B cell (primary cell): ENCODE measurements at regions not wholly inside any gene's neighbourhood (a gene's known extent, or its start where the extent isn't known, plus 50 kb on each side); places are given as distances from the start of the nearest gene placed in this dataset.

Source experiments
- ATAC-seq: fragments of 200-7000 bp; cut with Tn5 transposase; one replicate; pipeline ENCODE4 v1.10.0; 2021; ENCODE audit warnings: low read depth, mild to moderate bottlenecking, moderate number of reproducible peaks, moderate library complexity
- CTCF ChIA-PET: fragments of 350-600 bp; sonication (Branson Sonifier 250); formaldehyde crosslinking; loops from one replicate; lab custom pipeline; 2021; ENCODE audit warnings: antibody characterized with exemption, inconsistent platforms; lab: Charles Lee
- POLR2A ChIA-PET: fragments of 350-600 bp; sonication (Branson Sonifier 250); formaldehyde crosslinking; loops from one replicate; lab custom pipeline; 2021; ENCODE audit warnings: antibody characterized with exemption; lab: Charles Lee
- DNase-seq: peaks from one replicate; pipeline ENCODE4 v3.0.0; 2013
- H2AFZ ChIP-seq: 2 replicates; pipeline ENCODE4 v1.6.1; 2012; ENCODE audit warnings: mild to moderate bottlenecking, low read depth, low read length; ENCODE audit not compliant: insufficient read depth, poor library complexity, severe bottlenecking
- H3K27ac ChIP-seq, 2 donors: 1 replicate in 1 of 2; 2 replicates in 1 of 2; pipeline ENCODE4 v1.5.1; 2012 to 2013; ENCODE audit warnings: low read length in 2 of 2, mild to moderate bottlenecking in 2 of 2, moderate library complexity in 1 of 2
- H3K27me3 ChIP-seq, 4 experiments: fragments of 200-600 bp in 1 of 4; sonication (generic) in 1 of 4; replicated peaks in 1 of 4; 1 replicate in 2 of 4; 2 replicates in 2 of 4; pipeline versions ENCODE4 v1.6.1 to v1.7.0; 2013 to 2016; ENCODE audit warnings: low read length in 3 of 4, mild to moderate bottlenecking in 2 of 4, mixed read lengths in 1 of 4, moderate library complexity in 1 of 4; ENCODE audit not compliant: insufficient read depth in 4 of 4, control insufficient read depth in 3 of 4; ENCODE audit errors: control extremely low read depth in 1 of 4
- H3K36me3 ChIP-seq, 2 experiments: replicated peaks in 1 of 2; 1 replicate in 1 of 2; 2 replicates in 1 of 2; pipeline versions ENCODE4 v1.6.1 to v1.7.1; 2013; ENCODE audit warnings: low read length in 1 of 2; ENCODE audit not compliant: insufficient read depth in 2 of 2, control insufficient read depth in 1 of 2; ENCODE audit errors: control extremely low read depth in 1 of 2, extremely low read depth in 1 of 2
- H3K4me1 ChIP-seq, 2 donors: fragments of 200-600 bp in 1 of 2; sonication (generic) in 1 of 2; 1 replicate in 1 of 2; 2 replicates in 1 of 2; pipeline versions ENCODE4 v1.5.1 to v1.6.1; 2013 to 2017; ENCODE audit warnings: low read length in 2 of 2; ENCODE audit not compliant: control insufficient read depth in 2 of 2, insufficient read depth in 2 of 2
- H3K4me2 ChIP-seq: replicated peaks from 2 replicates; pipeline ENCODE3; 2012; ENCODE audit warnings: mild to moderate bottlenecking, low read depth, low read length; ENCODE audit not compliant: poor library complexity, severe bottlenecking
- H3K4me3 ChIP-seq, 5 experiments: fragments of 200-600 bp in 1 of 5; sonication (generic) in 1 of 5; 1 replicate in 3 of 5; 2 replicates in 2 of 5; pipeline versions ENCODE4 v1.5.1 to v1.7.0; 2011 to 2016; ENCODE audit warnings: low read length in 4 of 5, mild to moderate bottlenecking in 4 of 5, low read depth in 2 of 5, control low read depth in 1 of 5, moderate library complexity in 1 of 5; ENCODE audit not compliant: insufficient read depth in 1 of 5; ENCODE audit errors: control extremely low read depth in 1 of 5, extremely low read depth in 1 of 5
- H3K79me2 ChIP-seq: fragments of 200-600 bp; sonication (generic); one replicate; pipeline ENCODE4 v1.6.0; 2016; ENCODE audit warnings: low read length; ENCODE audit not compliant: control insufficient read depth, insufficient read depth
- H3K9ac ChIP-seq: fragments of 200-600 bp; sonication (generic); 2 replicates; pipeline ENCODE4 v1.6.1; 2017; ENCODE audit warnings: mild to moderate bottlenecking, low read length, moderate library complexity
- H3K9me3 ChIP-seq, 3 donors: one replicate each; pipeline versions ENCODE4 v1.6.1 to v1.7.1; 2013; ENCODE audit warnings: low read length in 2 of 3; ENCODE audit not compliant: control insufficient read depth in 2 of 3, insufficient read depth in 1 of 3; ENCODE audit errors: control extremely low read depth in 1 of 3
- H4K20me1 ChIP-seq: 2 replicates; pipeline ENCODE4 v1.6.0; 2012; ENCODE audit warnings: mild to moderate bottlenecking, low read length; ENCODE audit not compliant: insufficient read depth, control insufficient read depth, poor library complexity, severe bottlenecking
- H3K27ac Mint-ChIP-seq: one replicate; pipeline ENCODE4 v1.8.0; 2021; ENCODE audit warnings: mixed read lengths
- H3K27me3 Mint-ChIP-seq: one replicate; pipeline ENCODE4 v1.8.0; 2021; ENCODE audit warnings: mixed read lengths
- H3K4me1 Mint-ChIP-seq: one replicate; pipeline ENCODE4 v1.8.0; 2021; ENCODE audit warnings: mixed read lengths
- H3K4me3 Mint-ChIP-seq: one replicate; pipeline ENCODE4 v1.8.0; 2021; ENCODE audit warnings: mixed read lengths
- H3K9me3 Mint-ChIP-seq: one replicate; pipeline ENCODE4 v1.8.0; 2022; ENCODE audit warnings: mixed read lengths; ENCODE audit not compliant: insufficient read depth
- EZH2 ChIP-seq: IDR thresholded peaks from 2 replicates; pipeline ENCODE4 v1.6.1; 2012; ENCODE audit warnings: borderline replicate concordance, low read depth, mild to moderate bottlenecking, moderate library complexity, low read length; ENCODE audit not compliant: insufficient read depth, poor library complexity, severe bottlenecking
- WGBS: methylation state at CpG from one replicate; pipeline ENCODE4 v1.1.5; 2013; ENCODE audit warnings: missing lambda C conversion rate; ENCODE audit not compliant: insufficient coverage; 5-methylcytosine and 5-hydroxymethylcytosine counted together
- intact Hi-C: fragments of 100-400 bp; cut with micrococcal nuclease; formaldehyde crosslinking; loops from one replicate; pipeline ENCODE4 v1.10.0; 2022
- TF ChIP-seq, protein P1 (sequence below): fragments of 200-600 bp; IDR thresholded peaks from one replicate; pipeline ENCODE4 v1.8.0; 2022; ENCODE audit warnings: antibody characterized with exemption, mild to moderate bottlenecking

DNA sequence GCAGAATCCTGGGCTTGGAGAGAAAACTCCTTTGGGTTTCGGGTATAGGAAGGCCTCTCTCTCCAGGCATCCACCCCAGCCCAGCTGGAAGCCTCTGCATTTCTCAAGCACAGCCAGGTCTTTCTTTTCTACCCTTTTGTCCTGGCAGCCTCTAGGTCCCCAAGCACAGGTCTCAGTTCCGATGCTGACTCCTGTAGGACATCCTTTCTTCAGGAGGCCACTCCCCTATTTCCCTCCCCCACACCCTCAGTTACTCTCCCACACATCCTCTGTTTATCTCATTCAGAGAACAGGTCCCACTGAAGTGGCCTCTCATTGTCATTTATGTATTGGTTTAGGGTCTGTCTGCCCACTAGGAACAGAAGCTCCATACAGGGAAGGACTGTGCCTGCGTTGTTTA, 352.6 kb downstream of the VRK1 start:
- no peaks in the 10 kb centered on the region for H4K20me1 ChIP-seq
- no peaks in the 10 kb centered on the region for H3K4me1 ChIP-seq
- no peaks in the 10 kb centered on the region for H3K36me3 ChIP-seq
- H3K79me2 ChIP-seq, result no peaks in the 10 kb centered on the region
- H3K4me3 Mint-ChIP-seq, result no peak overlapping the region
- TF ChIP-seq, protein P1, sequence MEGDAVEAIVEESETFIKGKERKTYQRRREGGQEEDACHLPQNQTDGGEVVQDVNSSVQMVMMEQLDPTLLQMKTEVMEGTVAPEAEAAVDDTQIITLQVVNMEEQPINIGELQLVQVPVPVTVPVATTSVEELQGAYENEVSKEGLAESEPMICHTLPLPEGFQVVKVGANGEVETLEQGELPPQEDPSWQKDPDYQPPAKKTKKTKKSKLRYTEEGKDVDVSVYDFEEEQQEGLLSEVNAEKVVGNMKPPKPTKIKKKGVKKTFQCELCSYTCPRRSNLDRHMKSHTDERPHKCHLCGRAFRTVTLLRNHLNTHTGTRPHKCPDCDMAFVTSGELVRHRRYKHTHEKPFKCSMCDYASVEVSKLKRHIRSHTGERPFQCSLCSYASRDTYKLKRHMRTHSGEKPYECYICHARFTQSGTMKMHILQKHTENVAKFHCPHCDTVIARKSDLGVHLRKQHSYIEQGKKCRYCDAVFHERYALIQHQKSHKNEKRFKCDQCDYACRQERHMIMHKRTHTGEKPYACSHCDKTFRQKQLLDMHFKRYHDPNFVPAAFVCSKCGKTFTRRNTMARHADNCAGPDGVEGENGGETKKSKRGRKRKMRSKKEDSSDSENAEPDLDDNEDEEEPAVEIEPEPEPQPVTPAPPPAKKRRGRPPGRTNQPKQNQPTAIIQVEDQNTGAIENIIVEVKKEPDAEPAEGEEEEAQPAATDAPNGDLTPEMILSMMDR, result no peak
- TF ChIP-seq EZH2, result no peak
- no peaks in the 10 kb centered on the region for H3K9me3 Mint-ChIP-seq
- no peak overlapping the region for H3K9ac ChIP-seq
- no peak for ATAC-seq
- H2AFZ ChIP-seq, result no peak overlapping the region
- peaks cover 0 to 4% (median 0%) of the 10 kb centered on the region in 4 experiments for H3K27me3 ChIP-seq
- H3K27me3 Mint-ChIP-seq, result peaks cover 6% of the 10 kb centered on the region
- CTCF ChIA-PET, result no interaction called here
- H3K9me3 ChIP-seq, result no peaks in the 10 kb centered on the region
- no peaks in the 10 kb centered on the region for H3K4me1 Mint-ChIP-seq
- 100% methylated on average over 3 of the region's 3 CpGs for WGBS
- intact Hi-C loops, result no loop called here
- H3K27ac ChIP-seq, result no peak overlapping the region
- H3K4me3 ChIP-seq, result no peak overlapping the region
- no peak for DNase-seq
- POLR2A ChIA-PET, result no interaction called here
- no peak overlapping the region for H3K4me2 ChIP-seq
- H3K27ac Mint-ChIP-seq, result no peak overlapping the region

DNA sequence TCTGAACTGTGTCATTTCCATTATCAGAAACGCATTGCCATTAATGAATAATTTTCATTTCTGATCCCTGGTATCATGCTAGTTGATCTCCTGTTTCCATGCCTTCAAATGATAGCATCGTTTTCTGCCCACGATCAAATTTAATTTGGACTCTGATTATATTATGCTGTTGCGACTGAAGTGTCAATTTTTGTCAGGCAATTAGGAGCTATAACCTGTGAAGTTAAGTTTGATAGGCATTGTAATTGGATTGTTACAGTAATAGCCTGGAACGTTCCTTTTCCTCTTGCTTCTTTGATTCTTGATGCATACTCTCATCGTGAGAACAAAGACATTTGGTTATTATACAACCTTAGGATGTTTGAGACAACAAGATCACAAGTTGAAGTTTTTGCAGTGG, 356.3 kb downstream of the VRK1 start:
- Histone ChIP-seq H3K27me3 (peaks cover 0 to 13% (median 0%) of the 10 kb centered on the region in 4 experiments), H3K9ac (no peak overlapping the region), H3K9me3 (peaks cover 0 to 8% (median 0%) of the 10 kb centered on the region in 3 donors), H3K27ac (no peak overlapping the region), H3K79me2 (no peaks in the 10 kb centered on the region), H3K4me2 (no peak overlapping the region), H4K20me1 (no peaks in the 10 kb centered on the region), H2AFZ (no peak overlapping the region), H3K4me1 (no peaks in the 10 kb centered on the region), H3K36me3 (no peaks in the 10 kb centered on the region), H3K4me3 (no peak overlapping the region)
- ATAC-seq (no peak), DNase-seq (no peak)
- peaks cover 6% of the 10 kb centered on the region for H3K27me3 Mint-ChIP-seq
- intact Hi-C loops, result no loop called here
- TF ChIP-seq, protein P1, result no peak
- no peak for TF ChIP-seq EZH2
- no peaks in the 10 kb centered on the region for H3K4me1 Mint-ChIP-seq
- CTCF ChIA-PET, result no interaction called here
- POLR2A ChIA-PET, result no interaction called here
- WGBS, result 90% methylated on average over 2 of the region's 6 CpGs
- H3K4me3 Mint-ChIP-seq, result no peak overlapping the region
- H3K27ac Mint-ChIP-seq, result no peak overlapping the region
- no peaks in the 10 kb centered on the region for H3K9me3 Mint-ChIP-seq
